Nephron progenitor cell (in vitro differentiated cells): ENCODE measurements at regions not wholly inside any gene's neighbourhood (a gene's known extent, or its start where the extent isn't known, plus 50 kb on each side); places are given as distances from the start of the nearest gene placed in this dataset.

ENCODE experiments used
- DNase-seq: peaks from one replicate; pipeline ENCODE4 v3.0.0; 2021
- H3K27ac Mint-ChIP-seq: 2 replicates; pipeline ENCODE4 v1.8.0; 2021; ENCODE audit warnings: mild to moderate bottlenecking, moderate library complexity, mixed read lengths
- H3K27me3 Mint-ChIP-seq: 2 replicates; pipeline ENCODE4 v1.8.0; 2021; ENCODE audit warnings: mild to moderate bottlenecking, low read depth, mixed read lengths; ENCODE audit not compliant: poor library complexity
- H3K36me3 Mint-ChIP-seq: 2 replicates; pipeline ENCODE4 v1.8.0; 2021; ENCODE audit warnings: low read depth, mixed read lengths
- H3K4me1 Mint-ChIP-seq: 2 replicates; pipeline ENCODE4 v1.8.0; 2021; ENCODE audit warnings: mixed read lengths
- H3K4me3 Mint-ChIP-seq: 2 replicates; pipeline ENCODE4 v1.8.0; 2021; ENCODE audit warnings: mild to moderate bottlenecking, moderate library complexity, mixed read lengths
- H3K9me3 Mint-ChIP-seq: 2 replicates; pipeline ENCODE4 v1.8.0; 2021; ENCODE audit warnings: mild to moderate bottlenecking, moderate library complexity, mixed read lengths
- TF ChIP-seq, protein P1 (sequence below): fragments of 200-600 bp; sonication (generic); IDR thresholded peaks from 2 replicates; pipeline ENCODE4 v1.5.0; 2021; ENCODE audit warnings: antibody characterized with exemption

DNA sequence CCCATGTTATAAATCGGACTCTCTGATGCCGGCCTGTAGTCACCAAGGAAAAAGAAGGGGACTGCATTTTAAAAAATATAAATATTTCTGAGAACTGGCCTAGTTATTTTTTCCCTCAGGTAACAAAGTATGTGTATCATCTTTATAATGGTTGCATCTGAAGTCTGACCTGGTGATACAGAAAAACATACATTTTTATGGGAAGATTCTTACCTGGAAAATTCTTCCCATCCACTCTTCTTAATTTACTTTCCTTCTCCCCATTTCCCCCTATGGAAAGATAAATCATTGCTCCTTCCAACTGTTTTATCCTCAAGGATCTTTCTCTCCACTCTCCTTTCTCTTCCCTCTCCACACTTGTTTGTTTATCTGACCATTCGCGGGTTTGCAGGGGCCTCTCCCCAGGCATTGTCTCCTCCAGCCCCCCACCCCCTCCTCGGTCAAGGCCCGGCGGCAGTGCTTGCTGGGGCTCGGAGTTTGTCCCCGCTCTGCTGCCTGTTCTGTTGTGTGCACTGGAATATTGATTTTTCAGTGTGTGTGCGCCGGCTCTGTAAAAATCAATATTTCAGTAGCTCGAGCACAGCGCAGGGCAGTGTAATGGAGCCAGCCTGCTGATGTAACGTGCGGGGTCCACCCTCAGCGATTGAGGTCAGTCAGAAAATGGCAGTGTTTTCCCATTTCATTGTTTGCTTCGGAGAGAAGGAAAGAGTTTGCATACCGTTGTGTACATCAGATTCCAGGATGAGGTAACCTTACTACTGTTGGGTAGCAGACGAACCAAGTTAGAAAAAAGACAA, 199.5 kb upstream of the NFE2L3 start:
- H3K4me3 Mint-ChIP-seq, result peak overlapping the region; percentile 75
- peaks cover 13% of the 10 kb centered on the region for H3K9me3 Mint-ChIP-seq
- peaks cover 10% of the 10 kb centered on the region for H3K27me3 Mint-ChIP-seq
- H3K27ac Mint-ChIP-seq, result peak overlapping the region; percentile 31
- peak; percentile 16 for DNase-seq
- peaks cover 9% of the 10 kb centered on the region for H3K36me3 Mint-ChIP-seq
- TF ChIP-seq, protein P1, sequence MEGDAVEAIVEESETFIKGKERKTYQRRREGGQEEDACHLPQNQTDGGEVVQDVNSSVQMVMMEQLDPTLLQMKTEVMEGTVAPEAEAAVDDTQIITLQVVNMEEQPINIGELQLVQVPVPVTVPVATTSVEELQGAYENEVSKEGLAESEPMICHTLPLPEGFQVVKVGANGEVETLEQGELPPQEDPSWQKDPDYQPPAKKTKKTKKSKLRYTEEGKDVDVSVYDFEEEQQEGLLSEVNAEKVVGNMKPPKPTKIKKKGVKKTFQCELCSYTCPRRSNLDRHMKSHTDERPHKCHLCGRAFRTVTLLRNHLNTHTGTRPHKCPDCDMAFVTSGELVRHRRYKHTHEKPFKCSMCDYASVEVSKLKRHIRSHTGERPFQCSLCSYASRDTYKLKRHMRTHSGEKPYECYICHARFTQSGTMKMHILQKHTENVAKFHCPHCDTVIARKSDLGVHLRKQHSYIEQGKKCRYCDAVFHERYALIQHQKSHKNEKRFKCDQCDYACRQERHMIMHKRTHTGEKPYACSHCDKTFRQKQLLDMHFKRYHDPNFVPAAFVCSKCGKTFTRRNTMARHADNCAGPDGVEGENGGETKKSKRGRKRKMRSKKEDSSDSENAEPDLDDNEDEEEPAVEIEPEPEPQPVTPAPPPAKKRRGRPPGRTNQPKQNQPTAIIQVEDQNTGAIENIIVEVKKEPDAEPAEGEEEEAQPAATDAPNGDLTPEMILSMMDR, result no peak
- peaks cover 45% of the 10 kb centered on the region for H3K4me1 Mint-ChIP-seq

GRCh38 chr7:25953859-25954258, 198.1 kb upstream of the NFE2L3 start:
- Mint-ChIP-seq H3K27ac (no peak overlapping the region), H3K27me3 (peaks cover 8% of the 10 kb centered on the region), H3K4me1 (peaks cover 34% of the 10 kb centered on the region), H3K9me3 (peaks cover 13% of the 10 kb centered on the region), H3K36me3 (peaks cover 9% of the 10 kb centered on the region), H3K4me3 (no peak overlapping the region)
- no peak for DNase-seq
- TF ChIP-seq, protein P1, result no peak

DNA sequence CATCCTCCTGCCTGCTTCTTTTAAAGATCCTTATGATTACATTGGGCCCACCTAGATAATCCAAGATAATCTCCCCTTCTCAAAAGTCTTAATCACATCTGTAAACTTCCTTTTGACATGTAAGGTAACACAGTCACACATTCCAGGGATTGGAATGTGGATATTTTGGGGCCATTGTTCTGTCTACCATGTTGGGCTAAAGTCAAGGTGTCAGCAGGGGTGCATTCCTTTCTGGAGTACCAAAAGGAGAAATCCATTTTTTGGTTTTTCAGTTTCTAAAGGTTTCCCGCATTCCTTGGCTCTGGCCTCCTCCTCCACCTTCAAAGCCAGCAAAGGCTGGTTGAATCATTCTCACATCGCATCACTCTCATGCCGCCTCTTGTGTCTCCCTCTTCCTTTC, 197.6 kb upstream of the NFE2L3 start:
- Mint-ChIP-seq H3K27ac (no peak overlapping the region), H3K4me3 (no peak overlapping the region)

DNA sequence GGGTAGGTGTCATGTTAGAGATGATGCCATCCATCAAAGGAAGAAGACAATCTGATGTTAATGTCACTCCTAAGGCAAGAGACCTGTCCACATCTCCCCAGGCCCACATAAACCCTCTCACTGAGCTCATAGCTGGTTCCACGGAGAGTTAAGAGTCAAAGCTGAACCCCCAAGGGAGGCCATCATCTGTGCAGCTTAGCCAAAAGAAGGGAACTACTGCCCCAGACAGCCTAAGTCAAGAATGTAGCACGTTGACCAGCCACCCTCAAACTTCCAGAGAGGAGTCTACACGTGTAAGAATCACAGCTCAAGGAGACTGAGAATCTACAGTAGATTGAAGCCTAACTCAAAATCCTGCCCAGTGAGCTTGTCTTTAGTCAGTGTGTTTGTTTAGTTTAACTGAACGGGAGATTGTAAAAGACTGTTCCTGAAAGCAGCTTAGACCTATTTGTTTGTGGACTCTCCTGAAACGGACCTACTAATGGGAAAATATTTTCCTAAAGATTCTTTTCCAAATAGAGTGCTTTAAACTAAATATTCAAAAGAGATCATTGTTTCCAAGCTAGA, 192.7 kb upstream of the NFE2L3 start:
- Mint-ChIP-seq H3K9me3 (peaks cover 10% of the 10 kb centered on the region), H3K4me3 (no peak overlapping the region), H3K4me1 (peaks cover 23% of the 10 kb centered on the region), H3K27me3 (peaks cover 7% of the 10 kb centered on the region), H3K36me3 (peaks cover 6% of the 10 kb centered on the region), H3K27ac (no peak overlapping the region)
- DNase-seq, result no peak
- TF ChIP-seq, protein P1, result no peak

More for the DNA sequence above, 197.6 kb upstream of the NFE2L3 start:
- peaks cover 33% of the 10 kb centered on the region for H3K4me1 Mint-ChIP-seq
- H3K9me3 Mint-ChIP-seq, result peaks cover 13% of the 10 kb centered on the region
- no peak for DNase-seq
- peaks cover 9% of the 10 kb centered on the region for H3K36me3 Mint-ChIP-seq
- peaks cover 8% of the 10 kb centered on the region for H3K27me3 Mint-ChIP-seq
- TF ChIP-seq, protein P1, result no peak

DNA sequence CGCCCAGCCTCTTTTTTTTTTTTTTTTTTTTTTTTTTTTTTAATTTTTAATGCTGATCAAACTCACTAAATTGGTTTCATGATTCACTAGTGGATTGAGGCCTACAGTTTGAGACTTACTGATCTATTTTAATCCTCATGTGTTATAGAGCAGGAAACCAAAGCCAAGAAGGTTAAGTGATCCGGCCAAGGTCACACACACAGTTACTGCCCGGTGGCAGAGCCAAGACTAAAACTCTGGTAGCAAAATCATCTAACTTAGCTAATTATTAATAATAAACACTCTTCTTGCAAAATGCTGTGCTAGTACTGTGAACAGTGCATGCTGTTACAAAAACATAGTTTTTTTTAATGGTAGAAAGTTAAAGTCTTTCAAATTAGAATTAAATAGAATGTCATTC, 188.3 kb upstream of the NFE2L3 start:
- Mint-ChIP-seq H3K27me3 (peaks cover 5% of the 10 kb centered on the region), H3K9me3 (no peaks in the 10 kb centered on the region), H3K27ac (no peak overlapping the region), H3K36me3 (no peaks in the 10 kb centered on the region), H3K4me1 (peaks cover 41% of the 10 kb centered on the region), H3K4me3 (no peak overlapping the region)
- TF ChIP-seq, protein P1, result no peak
- DNase-seq, result no peak
